Brain microvascular endothelial cell (primary cell): ENCODE measurements at regions not wholly inside any gene's neighbourhood (a gene's known extent, or its start where the extent isn't known, plus 50 kb on each side); places are given as distances from the start of the nearest gene placed in this dataset.

ENCODE experiments used
- DNase-seq: peaks from one replicate; pipeline ENCODE4 v3.0.0-alpha.2; 2020
- H3K27ac ChIP-seq: fragments of 250-450 bp; sonication (Bioruptor Pico); 2 replicates; pipeline ENCODE4 v1.5.1; 2020; ENCODE audit warnings: mild to moderate bottlenecking, moderate library complexity
- H3K27me3 ChIP-seq: fragments of 250-450 bp; sonication (Bioruptor Pico); replicated peaks from 2 replicates; pipeline ENCODE4 v1.5.1; 2020; ENCODE audit warnings: mild to moderate bottlenecking
- H3K36me3 ChIP-seq: fragments of 250-450 bp; sonication (Bioruptor Pico); replicated peaks from 2 replicates; pipeline ENCODE4 v1.5.1; 2020; ENCODE audit warnings: mild to moderate bottlenecking
- H3K4me3 ChIP-seq: 2 replicates; pipeline ENCODE4 v1.5.1; 2011; ENCODE audit warnings: low read depth, mild to moderate bottlenecking, control low read depth, low read length, moderate library complexity
- in situ Hi-C: cut with HindIII; loops from 2 replicates; pipeline ENCODE4 v1.10.0; 2017; ENCODE audit warnings: low sequenced_read_pairs, low pct_ligation_motif_present
- TF ChIP-seq, protein P1 (sequence below): IDR thresholded peaks from 2 replicates; pipeline ENCODE4 v1.5.1; 2011; ENCODE audit warnings: low read depth, mild to moderate bottlenecking, moderate library complexity, low read length, control low read depth, inconsistent platforms; ENCODE audit errors: missing control alignments

DNA sequence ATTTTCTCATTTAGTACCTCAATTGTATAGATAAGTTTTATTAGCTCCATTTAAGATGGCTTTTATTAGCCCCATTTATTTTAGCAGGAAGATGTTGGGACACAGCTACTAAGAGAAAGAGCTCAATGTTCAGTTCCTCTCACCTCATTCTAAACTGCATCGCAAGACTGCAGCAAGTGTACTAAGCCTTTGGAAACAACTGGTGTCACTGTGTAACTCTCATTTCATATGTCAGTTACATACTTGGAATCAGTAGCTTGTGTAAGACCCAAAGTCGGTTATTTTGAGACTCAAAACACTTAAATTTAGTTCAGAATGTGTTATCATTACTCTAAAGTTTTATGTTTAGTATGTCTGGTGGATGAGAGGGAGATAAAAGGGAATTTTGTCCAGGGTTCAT, 482.9 kb downstream of the BMP2 start:
- no peaks in the 10 kb centered on the region for H3K36me3 ChIP-seq
- H3K4me3 ChIP-seq, result no peak overlapping the region
- in situ Hi-C loops, result no loop called here
- H3K27ac ChIP-seq, result no peak overlapping the region
- no peak for DNase-seq
- TF ChIP-seq, protein P1, sequence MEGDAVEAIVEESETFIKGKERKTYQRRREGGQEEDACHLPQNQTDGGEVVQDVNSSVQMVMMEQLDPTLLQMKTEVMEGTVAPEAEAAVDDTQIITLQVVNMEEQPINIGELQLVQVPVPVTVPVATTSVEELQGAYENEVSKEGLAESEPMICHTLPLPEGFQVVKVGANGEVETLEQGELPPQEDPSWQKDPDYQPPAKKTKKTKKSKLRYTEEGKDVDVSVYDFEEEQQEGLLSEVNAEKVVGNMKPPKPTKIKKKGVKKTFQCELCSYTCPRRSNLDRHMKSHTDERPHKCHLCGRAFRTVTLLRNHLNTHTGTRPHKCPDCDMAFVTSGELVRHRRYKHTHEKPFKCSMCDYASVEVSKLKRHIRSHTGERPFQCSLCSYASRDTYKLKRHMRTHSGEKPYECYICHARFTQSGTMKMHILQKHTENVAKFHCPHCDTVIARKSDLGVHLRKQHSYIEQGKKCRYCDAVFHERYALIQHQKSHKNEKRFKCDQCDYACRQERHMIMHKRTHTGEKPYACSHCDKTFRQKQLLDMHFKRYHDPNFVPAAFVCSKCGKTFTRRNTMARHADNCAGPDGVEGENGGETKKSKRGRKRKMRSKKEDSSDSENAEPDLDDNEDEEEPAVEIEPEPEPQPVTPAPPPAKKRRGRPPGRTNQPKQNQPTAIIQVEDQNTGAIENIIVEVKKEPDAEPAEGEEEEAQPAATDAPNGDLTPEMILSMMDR, result no peak
- no peaks in the 10 kb centered on the region for H3K27me3 ChIP-seq

GRCh38 chr20:7257099-7257498, 489.6 kb downstream of the BMP2 start:
- in situ Hi-C loops, result no loop called here
- no peak overlapping the region for H3K4me3 ChIP-seq
- no peaks in the 10 kb centered on the region for H3K27me3 ChIP-seq
- no peak overlapping the region for H3K27ac ChIP-seq
- DNase-seq, result no peak
- no peaks in the 10 kb centered on the region for H3K36me3 ChIP-seq
- TF ChIP-seq, protein P1, result no peak

DNA sequence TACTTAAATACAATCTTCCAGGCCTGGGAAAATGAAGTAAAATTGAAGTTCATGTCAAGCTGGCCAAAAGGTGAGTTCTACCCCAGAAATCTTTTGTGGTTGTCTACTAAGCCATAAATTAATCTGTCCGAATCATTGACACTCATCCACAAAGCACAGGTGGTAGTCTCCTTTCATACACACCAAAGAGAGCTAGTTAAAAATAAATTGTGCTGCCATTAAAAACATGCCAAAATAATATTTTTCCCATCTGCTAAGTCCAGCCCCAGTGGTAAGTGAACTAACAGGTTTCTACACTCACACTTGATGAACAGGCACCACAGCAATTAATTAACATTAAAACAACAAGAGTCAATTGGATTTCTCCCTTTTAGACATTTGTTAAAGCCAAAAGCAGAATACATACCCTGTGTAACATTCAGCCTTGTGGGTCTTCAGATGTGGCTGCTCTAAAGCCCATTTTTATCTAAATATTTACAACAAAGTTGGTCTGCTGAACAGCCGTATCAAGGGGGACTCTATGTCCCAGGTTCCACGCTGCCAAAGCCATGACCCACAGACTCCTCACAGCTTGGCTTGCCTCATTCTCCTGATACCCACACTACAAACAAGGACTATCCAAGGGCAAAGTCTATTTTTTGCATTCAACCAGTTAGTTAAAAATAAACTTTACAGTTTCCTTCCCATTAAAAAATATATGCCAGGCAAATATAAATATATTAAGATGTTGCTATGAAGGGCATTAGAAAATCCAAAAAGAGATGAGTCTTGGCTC, 490.4 kb downstream of the BMP2 start:
- in situ Hi-C loops, result no loop called here
- Histone ChIP-seq H3K4me3 (no peak overlapping the region), H3K27me3 (no peaks in the 10 kb centered on the region), H3K27ac (no peak overlapping the region), H3K36me3 (no peaks in the 10 kb centered on the region)
- TF ChIP-seq, protein P1, result no peak
- DNase-seq, result no peak

DNA sequence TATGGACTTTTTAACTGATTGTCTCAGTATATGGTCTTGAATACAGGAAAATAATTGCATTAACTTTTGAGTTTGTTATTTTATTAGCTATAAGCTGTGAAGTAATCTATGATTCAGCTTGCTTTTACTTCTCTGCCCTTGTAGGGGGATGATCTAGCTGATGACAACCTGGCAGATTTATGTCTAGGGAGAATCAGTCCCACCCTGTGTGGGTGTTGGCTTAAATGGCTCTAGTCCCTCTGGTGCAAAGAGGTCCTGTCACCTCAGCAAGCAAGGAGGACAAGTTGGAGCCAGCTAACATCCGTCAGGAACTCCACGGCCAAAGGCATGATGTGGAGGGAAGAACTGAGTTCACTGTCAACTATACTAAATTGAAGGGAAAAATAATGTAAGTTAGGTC, 495.3 kb downstream of the BMP2 start:
- DNase-seq, result no peak
- TF ChIP-seq, protein P1, result no peak
- in situ Hi-C loops, result no loop called here
- Histone ChIP-seq H3K27ac (no peak overlapping the region), H3K36me3 (no peaks in the 10 kb centered on the region), H3K27me3 (no peaks in the 10 kb centered on the region), H3K4me3 (no peak overlapping the region)

DNA sequence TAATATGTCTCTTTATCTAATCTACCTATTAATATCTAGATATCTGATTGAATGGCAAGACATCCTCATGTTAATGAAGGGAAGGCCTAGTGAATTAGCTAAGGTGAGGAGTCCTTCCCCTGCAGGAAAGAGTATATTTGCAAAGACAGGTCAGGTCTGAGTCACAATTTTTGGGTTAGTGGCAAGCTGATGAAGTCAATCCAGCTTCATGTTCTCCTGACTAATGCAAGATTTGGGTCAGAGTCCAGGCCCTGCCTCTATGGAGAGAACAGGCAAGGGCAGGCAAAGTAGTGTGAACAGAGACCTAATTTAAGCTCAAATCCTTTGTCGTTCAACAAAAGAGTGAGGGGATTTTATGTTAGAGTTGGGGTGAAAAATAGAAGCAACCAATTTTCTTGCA, 496.7 kb downstream of the BMP2 start:
- Histone ChIP-seq H3K4me3 (no peak overlapping the region), H3K27me3 (no peaks in the 10 kb centered on the region), H3K36me3 (no peaks in the 10 kb centered on the region), H3K27ac (no peak overlapping the region)
- TF ChIP-seq, protein P1, result no peak
- in situ Hi-C loops, result no loop called here
- no peak for DNase-seq

DNA sequence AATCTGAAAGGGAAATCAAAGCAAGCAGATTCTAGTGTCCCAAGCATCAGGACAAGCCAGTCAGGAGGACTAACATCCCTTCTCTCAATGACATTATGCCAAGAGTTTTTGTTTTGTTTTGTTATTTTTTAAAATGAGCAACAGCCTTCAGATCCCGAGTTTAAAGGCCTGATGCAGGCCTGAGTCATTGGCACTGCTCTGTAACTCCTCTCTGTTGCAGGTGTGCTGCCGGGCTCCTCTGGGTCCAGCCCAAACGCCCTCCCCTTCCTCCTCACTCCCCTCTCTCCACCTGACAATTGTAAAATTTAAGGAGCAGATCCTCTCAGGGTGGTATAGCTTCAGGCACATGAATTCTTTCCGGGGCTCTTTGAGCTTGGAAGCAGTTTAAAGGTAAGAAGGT, 502.0 kb downstream of the BMP2 start:
- TF ChIP-seq, protein P1, result no peak
- Histone ChIP-seq H3K27me3 (no peaks in the 10 kb centered on the region), H3K36me3 (no peaks in the 10 kb centered on the region), H3K4me3 (no peak overlapping the region), H3K27ac (no peak overlapping the region)
- in situ Hi-C loops, result no loop called here
- DNase-seq, result no peak
